ENCODE measurements at regions not wholly inside any gene's neighbourhood (a gene's known extent, or its start where the extent isn't known, plus 50 kb on each side); places are given as distances from the start of the nearest gene placed in this dataset.

DNA sequence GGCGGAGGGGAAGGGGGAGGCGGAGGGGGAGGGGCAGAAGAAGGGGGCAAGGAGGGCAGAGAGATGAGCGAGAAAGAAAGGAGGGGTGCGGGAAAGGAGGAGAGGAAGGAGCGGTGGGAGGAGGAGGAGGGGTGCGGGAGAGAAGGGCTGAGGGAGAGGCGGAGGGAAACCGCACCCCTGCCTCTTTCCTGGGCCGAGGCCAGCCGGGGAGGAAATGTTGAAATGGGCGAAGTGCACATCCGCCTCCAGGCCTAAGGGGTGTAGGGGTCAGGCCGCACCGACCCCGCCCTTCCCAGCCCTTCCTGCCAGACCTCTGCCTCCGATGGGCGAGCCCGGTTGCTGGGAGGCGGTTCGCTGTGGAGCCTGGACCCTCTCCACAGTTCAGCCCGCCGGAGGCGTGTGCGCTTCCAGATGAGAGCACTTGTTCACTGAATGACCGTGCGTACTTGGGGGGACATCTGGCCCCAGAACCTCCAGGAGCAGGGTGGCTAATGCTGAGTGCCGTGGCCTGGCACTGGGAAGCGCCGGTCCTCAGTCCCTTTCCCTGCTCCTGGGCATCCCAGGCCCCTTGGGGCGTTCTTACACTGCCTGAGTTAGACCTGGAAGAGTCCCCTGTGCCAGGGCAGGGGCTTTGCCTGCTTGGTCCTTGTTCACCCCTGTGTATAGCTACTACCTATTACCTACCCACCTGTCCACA lies 110.3 kb upstream of the KLF13 start (continued):
- TF ChIP-seq, protein P1, sequence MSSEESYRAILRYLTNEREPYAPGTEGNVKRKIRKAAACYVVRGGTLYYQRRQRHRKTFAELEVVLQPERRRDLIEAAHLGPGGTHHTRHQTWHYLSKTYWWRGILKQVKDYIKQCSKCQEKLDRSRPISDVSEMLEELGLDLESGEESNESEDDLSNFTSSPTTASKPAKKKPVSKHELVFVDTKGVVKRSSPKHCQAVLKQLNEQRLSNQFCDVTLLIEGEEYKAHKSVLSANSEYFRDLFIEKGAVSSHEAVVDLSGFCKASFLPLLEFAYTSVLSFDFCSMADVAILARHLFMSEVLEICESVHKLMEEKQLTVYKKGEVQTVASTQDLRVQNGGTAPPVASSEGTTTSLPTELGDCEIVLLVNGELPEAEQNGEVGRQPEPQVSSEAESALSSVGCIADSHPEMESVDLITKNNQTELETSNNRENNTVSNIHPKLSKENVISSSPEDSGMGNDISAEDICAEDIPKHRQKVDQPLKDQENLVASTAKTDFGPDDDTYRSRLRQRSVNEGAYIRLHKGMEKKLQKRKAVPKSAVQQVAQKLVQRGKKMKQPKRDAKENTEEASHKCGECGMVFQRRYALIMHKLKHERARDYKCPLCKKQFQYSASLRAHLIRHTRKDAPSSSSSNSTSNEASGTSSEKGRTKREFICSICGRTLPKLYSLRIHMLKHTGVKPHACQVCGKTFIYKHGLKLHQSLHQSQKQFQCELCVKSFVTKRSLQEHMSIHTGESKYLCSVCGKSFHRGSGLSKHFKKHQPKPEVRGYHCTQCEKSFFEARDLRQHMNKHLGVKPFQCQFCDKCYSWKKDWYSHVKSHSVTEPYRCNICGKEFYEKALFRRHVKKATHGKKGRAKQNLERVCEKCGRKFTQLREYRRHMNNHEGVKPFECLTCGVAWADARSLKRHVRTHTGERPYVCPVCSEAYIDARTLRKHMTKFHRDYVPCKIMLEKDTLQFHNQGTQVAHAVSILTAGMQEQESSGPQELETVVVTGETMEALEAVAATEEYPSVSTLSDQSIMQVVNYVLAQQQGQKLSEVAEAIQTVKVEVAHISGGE (CRISPR knock-in tag; IDR thresholded peaks at IDR 0.05) = no peak
- TF ChIP-seq STAT1 (conservative IDR thresholded peaks at IDR 0.05) = no peak
- no peak for TF ChIP-seq ZZZ3 (IDR thresholded peaks at IDR 0.05; ENCODE audit: control insufficient read depth, insufficient read length, low read depth)
- peak; percentile 77 for TF ChIP-seq RUNX3 (IDR thresholded peaks at IDR 0.05; ENCODE audit: low read length)
- no peak; the same call in 1 of the 2 replicates for TF ChIP-seq POLR2AphosphoS2 (IDR thresholded peaks at IDR 0.05; ENCODE audit: low read depth, low read length)
- TF ChIP-seq ATF7 (IDR thresholded peaks at IDR 0.05; ENCODE audit: low read depth) = no peak
- no peak for TF ChIP-seq NR2C2 (IDR thresholded peaks at IDR 0.05; ENCODE audit: borderline replicate concordance, control insufficient read depth, insufficient read length, low read depth)
- TF ChIP-seq, protein P2, sequence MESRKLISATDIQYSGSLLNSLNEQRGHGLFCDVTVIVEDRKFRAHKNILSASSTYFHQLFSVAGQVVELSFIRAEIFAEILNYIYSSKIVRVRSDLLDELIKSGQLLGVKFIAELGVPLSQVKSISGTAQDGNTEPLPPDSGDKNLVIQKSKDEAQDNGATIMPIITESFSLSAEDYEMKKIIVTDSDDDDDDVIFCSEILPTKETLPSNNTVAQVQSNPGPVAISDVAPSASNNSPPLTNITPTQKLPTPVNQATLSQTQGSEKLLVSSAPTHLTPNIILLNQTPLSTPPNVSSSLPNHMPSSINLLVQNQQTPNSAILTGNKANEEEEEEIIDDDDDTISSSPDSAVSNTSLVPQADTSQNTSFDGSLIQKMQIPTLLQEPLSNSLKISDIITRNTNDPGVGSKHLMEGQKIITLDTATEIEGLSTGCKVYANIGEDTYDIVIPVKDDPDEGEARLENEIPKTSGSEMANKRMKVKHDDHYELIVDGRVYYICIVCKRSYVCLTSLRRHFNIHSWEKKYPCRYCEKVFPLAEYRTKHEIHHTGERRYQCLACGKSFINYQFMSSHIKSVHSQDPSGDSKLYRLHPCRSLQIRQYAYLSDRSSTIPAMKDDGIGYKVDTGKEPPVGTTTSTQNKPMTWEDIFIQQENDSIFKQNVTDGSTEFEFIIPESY (IDR thresholded peaks at IDR 0.05) = no peak
- peak; percentile 48; the same call in 1 of the 2 replicates for TF ChIP-seq GATAD2B (conservative IDR thresholded peaks at IDR 0.05; ENCODE audit: low read depth)
- TF ChIP-seq IRF4 (IDR thresholded peaks at IDR 0.05; ENCODE audit: low read depth, low read length) = no peak
